Liver (tissue), 8 donors: ENCODE measurements at regions not wholly inside any gene's neighbourhood (a gene's known extent, or its start where the extent isn't known, plus 50 kb on each side); places are given as distances from the start of the nearest gene placed in this dataset.

Experiments
- DNase-seq: peaks from one replicate; pipeline ENCODE4 v3.0.0-alpha.2; 2017; ENCODE audit warnings: low spot score
- H3K27ac ChIP-seq, 2 donors: one replicate each; pipeline ENCODE4 v1.7.0; 2013; ENCODE audit warnings: inconsistent platforms in 2 of 2, low read length in 2 of 2, control low read depth in 1 of 2, low read depth in 1 of 2, mild to moderate bottlenecking in 1 of 2
- H3K27me3 ChIP-seq, 4 donors: one replicate each; pipeline versions ENCODE4 v1.6.1 to v1.7.0; 2013; ENCODE audit warnings: low read length in 3 of 4, inconsistent platforms in 1 of 4, mild to moderate bottlenecking in 1 of 4, moderate library complexity in 1 of 4; ENCODE audit not compliant: control insufficient read depth in 4 of 4, insufficient read depth in 4 of 4
- H3K36me3 ChIP-seq, 4 donors: one replicate each; pipeline versions ENCODE4 v1.6.1 to v1.7.0; 2013; ENCODE audit warnings: low read length in 3 of 4, mild to moderate bottlenecking in 3 of 4, low read depth in 1 of 4, moderate library complexity in 1 of 4; ENCODE audit not compliant: control insufficient read depth in 4 of 4, insufficient read depth in 3 of 4
- H3K4me1 ChIP-seq, 4 donors: one replicate each; pipeline versions ENCODE4 v1.6.1 to v1.7.0; 2013; ENCODE audit warnings: low read length in 3 of 4, mild to moderate bottlenecking in 3 of 4, moderate library complexity in 1 of 4; ENCODE audit not compliant: control insufficient read depth in 4 of 4, insufficient read depth in 4 of 4
- H3K4me3 ChIP-seq, 3 donors: one replicate each; pipeline versions ENCODE4 v1.6.1 to v1.7.0; 2013; ENCODE audit warnings: low read length in 3 of 3, control low read depth in 1 of 3, low read depth in 1 of 3, mild to moderate bottlenecking in 1 of 3
- H3K9ac ChIP-seq, 2 donors: one replicate each; pipeline ENCODE4 v1.7.0; 2013; ENCODE audit warnings: low read length in 2 of 2, mild to moderate bottlenecking in 2 of 2, moderate library complexity in 2 of 2, control low read depth in 1 of 2, low read depth in 1 of 2
- H3K9me3 ChIP-seq, 4 donors: one replicate each; pipeline versions ENCODE4 v1.6.1 to v1.7.0; 2013; ENCODE audit warnings: low read length in 3 of 4; ENCODE audit not compliant: control insufficient read depth in 4 of 4
- ATF3 ChIP-seq: IDR thresholded peaks from 2 replicates; pipeline ENCODE4 v1.6.1; 2016; ENCODE audit warnings: antibody characterized with exemption
- CTCF ChIP-seq: fragments of 150-350 bp; IDR thresholded peaks from 2 replicates; pipeline ENCODE4 v1.5.1; 2017; ENCODE audit warnings: improper control_type of control experiment, low read depth, low read length; ENCODE audit not compliant: missing input control
- EGR1 ChIP-seq, 2 donors: IDR thresholded peaks; 2 replicates each; pipeline ENCODE4 v1.6.1; 2016 to 2018; ENCODE audit warnings: antibody characterized with exemption in 2 of 2, low read depth in 2 of 2
- FOXA1 ChIP-seq: IDR thresholded peaks from 2 replicates; pipeline ENCODE4 v1.6.1; 2016; ENCODE audit warnings: antibody characterized with exemption
- FOXA2 ChIP-seq: IDR thresholded peaks from 2 replicates; pipeline ENCODE4 v1.6.1; 2016; ENCODE audit warnings: antibody characterized with exemption
- GABPA ChIP-seq, 2 donors: IDR thresholded peaks in 1 of 2; conservative IDR thresholded peaks in 1 of 2; 2 replicates each; pipeline ENCODE4 v1.6.1; 2016; ENCODE audit warnings: antibody characterized with exemption in 2 of 2, mild to moderate bottlenecking in 1 of 2, moderate library complexity in 1 of 2
- HNF4A ChIP-seq, 2 donors: conservative IDR thresholded peaks; 2 replicates each; pipeline ENCODE4 v1.6.1; 2016; ENCODE audit warnings: antibody characterized with exemption in 2 of 2, mild to moderate bottlenecking in 2 of 2
- HNF4G ChIP-seq: IDR thresholded peaks from 2 replicates; pipeline ENCODE4 v1.6.1; 2016; ENCODE audit warnings: antibody characterized with exemption
- JUND ChIP-seq, 2 donors: IDR thresholded peaks; 2 replicates each; pipeline ENCODE4 v1.6.1; 2016; ENCODE audit warnings: antibody characterized with exemption in 2 of 2
- MAX ChIP-seq: IDR thresholded peaks from 2 replicates; pipeline ENCODE4 v1.6.1; 2016; ENCODE audit warnings: antibody characterized with exemption
- NR2F2 ChIP-seq: IDR thresholded peaks from 2 replicates; pipeline ENCODE4 v1.6.1; 2016; ENCODE audit warnings: antibody characterized with exemption
- RAD21 ChIP-seq, 2 donors: IDR thresholded peaks; 2 replicates each; pipeline ENCODE4 v1.6.1; 2016; ENCODE audit warnings: antibody characterized with exemption in 2 of 2, mild to moderate bottlenecking in 2 of 2
- REST ChIP-seq: IDR thresholded peaks from 2 replicates; pipeline ENCODE4 v1.6.1; 2016; ENCODE audit warnings: antibody characterized with exemption, mild to moderate bottlenecking
- RXRA ChIP-seq, 2 donors: IDR thresholded peaks; 2 replicates each; pipeline ENCODE4 v1.6.1; 2017 to 2018; ENCODE audit warnings: antibody characterized with exemption in 2 of 2, mild to moderate bottlenecking in 1 of 2
- SP1 ChIP-seq: IDR thresholded peaks from 2 replicates; pipeline ENCODE4 v1.6.1; 2018; ENCODE audit warnings: antibody characterized with exemption, mild to moderate bottlenecking
- TAF1 ChIP-seq: conservative IDR thresholded peaks from 2 replicates; pipeline ENCODE4 v1.6.1; 2016; ENCODE audit warnings: antibody characterized with exemption, mild to moderate bottlenecking
- YY1 ChIP-seq: IDR thresholded peaks from 2 replicates; pipeline ENCODE4 v1.6.1; 2016; ENCODE audit warnings: antibody characterized with exemption, mild to moderate bottlenecking
- ZBTB33 ChIP-seq: IDR thresholded peaks from 2 replicates; pipeline ENCODE4 v1.6.1; 2016; ENCODE audit warnings: antibody characterized with exemption
- WGBS: extraction: QIAGEN DNeasy Blood & Tissue Kit; methylation state at CpG from one replicate; pipeline ENCODE4 v1.1.7; 2013; 5-methylcytosine and 5-hydroxymethylcytosine counted together
- donor health status: healthy.
- donor health status: healthy.
- donor health status: healthy.
- donor health status: healthy.
- donor health status: healthy.

- Histone ChIP-seq H3K27me3 (no peaks in the 10 kb centered on the region), H3K9me3 (no peaks in the 10 kb centered on the region), H3K9ac (no peak overlapping the region), H3K27ac (no peak overlapping the region), H3K36me3 (no peaks in the 10 kb centered on the region), H3K4me1 (no peaks in the 10 kb centered on the region), H3K4me3 (no peak overlapping the region)
- TF ChIP-seq FOXA2 (no peak), HNF4A (conservative IDR thresholded peaks at IDR 0.05) (no peak), RXRA (IDR thresholded peaks at IDR 0.05) (no peak), RAD21 (IDR thresholded peaks at IDR 0.05) (no peak), CTCF (no peak), MAX (no peak), YY1 (no peak), ATF3 (no peak), NR2F2 (no peak), SP1 (no peak)
- no peak for DNase-seq
- 89% methylated on average over 2 of the region's 2 CpGs for WGBS
Observed at GRCh38 chr3:76855451-76855850, 184.4 kb upstream of the ROBO2 start.

- DNase-seq, result no peak
- no peaks in the 10 kb centered on the region for H3K36me3 ChIP-seq
- no peaks in the 10 kb centered on the region for H3K27me3 ChIP-seq
- H3K9me3 ChIP-seq, result no peaks in the 10 kb centered on the region
- H3K4me1 ChIP-seq, result no peaks in the 10 kb centered on the region
- no peak overlapping the region for H3K9ac ChIP-seq
- TF ChIP-seq JUND (IDR thresholded peaks at IDR 0.05) (no peak), TAF1 (no peak), HNF4G (no peak), ZBTB33 (no peak), FOXA2 (no peak), ATF3 (no peak), NR2F2 (no peak), GABPA (IDR thresholded peaks at IDR 0.05 in 1 of 2, conservative IDR thresholded peaks at IDR 0.05 in 1 of 2) (no peak), FOXA1 (no peak), CTCF (no peak), YY1 (no peak), RAD21 (IDR thresholded peaks at IDR 0.05) (no peak), HNF4A (conservative IDR thresholded peaks at IDR 0.05) (no peak), MAX (no peak), REST (no peak), EGR1 (IDR thresholded peaks at IDR 0.05; ENCODE audit: low read depth in 2 of 2) (no peak), RXRA (IDR thresholded peaks at IDR 0.05) (no peak), SP1 (no peak)
- WGBS, result 88% methylated on average over 3 of the region's 3 CpGs
- H3K4me3 ChIP-seq, result no peak overlapping the region
- no peak overlapping the region for H3K27ac ChIP-seq
Observed at GRCh38 chr3:76859596-76859995, 180.3 kb upstream of the ROBO2 start.
